ENCODE measurements at regions not wholly inside any gene's neighbourhood (a gene's known extent, or its start where the extent isn't known, plus 50 kb on each side); places are given as distances from the start of the nearest gene placed in this dataset.

DNA sequence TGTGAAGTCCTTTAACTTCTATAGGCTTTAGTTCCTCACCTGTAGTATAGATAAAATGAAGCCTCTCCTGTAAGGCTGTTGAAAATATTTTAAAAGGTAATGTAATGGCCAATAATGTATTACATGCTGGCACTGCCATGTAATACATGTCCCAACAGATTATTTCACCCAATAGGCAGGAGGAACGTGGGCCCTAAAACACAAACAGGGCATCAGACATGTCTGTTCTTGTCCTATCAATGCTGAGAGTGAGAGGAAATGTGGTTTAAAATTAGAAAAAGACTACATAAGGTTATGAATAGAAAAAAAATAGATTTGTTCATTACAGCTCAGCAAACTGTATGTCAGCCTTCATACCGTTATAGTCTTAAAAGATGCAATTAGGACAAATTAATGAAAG, 492.7 kb upstream of the DDX18 start:
- Histone ChIP-seq H4K20me1 (replicated peaks; ENCODE audit: insufficient read depth) (no peaks in the 10 kb centered on the region), H3K79me2 (replicated peaks; ENCODE audit: insufficient read depth) (no peaks in the 10 kb centered on the region), H3K36me3 (ENCODE audit: insufficient read depth) (no peaks in the 10 kb centered on the region), H3F3A (replicated peaks; ENCODE audit: low read depth) (no peaks in the 10 kb centered on the region), H2AFZ (no peak overlapping the region), H3K9me2 (ENCODE audit: insufficient read depth) (no peaks in the 10 kb centered on the region), H3K27me3 (ENCODE audit: insufficient read depth) (no peaks in the 10 kb centered on the region), H3K4me2 (no peak overlapping the region), H3K4me1 (ENCODE audit: insufficient read depth) (no peaks in the 10 kb centered on the region), H3K4me3 (no peak overlapping the region), H3K27ac (ENCODE audit: low read depth) (no peak overlapping the region)
- Mint-ChIP-seq H3K4me1 (peaks cover 7% of the 10 kb centered on the region), H3K4me3 (no peak overlapping the region), H3K27me3 (ENCODE audit: insufficient read depth, low read depth, poor library complexity) (peaks cover 3% of the 10 kb centered on the region), H3K27ac (no peak overlapping the region), H3K36me3 (ENCODE audit: low read depth) (no peaks in the 10 kb centered on the region), H3K9me3 (no peaks in the 10 kb centered on the region)
- DNase-seq (ENCODE audit: low spot score) = no peak
- ATAC-seq = no peak
- no peak for TF ChIP-seq NANOG (IDR thresholded peaks at IDR 0.05; ENCODE audit: borderline replicate concordance)
- TF ChIP-seq ZNF331 (CRISPR knock-in tag; IDR thresholded peaks at IDR 0.05; ENCODE audit: low read depth) = no peak
- no peak for TF ChIP-seq CREB1 (CRISPR knock-in tag; IDR thresholded peaks at IDR 0.05; ENCODE audit: low read depth)
- TF ChIP-seq, protein P1, sequence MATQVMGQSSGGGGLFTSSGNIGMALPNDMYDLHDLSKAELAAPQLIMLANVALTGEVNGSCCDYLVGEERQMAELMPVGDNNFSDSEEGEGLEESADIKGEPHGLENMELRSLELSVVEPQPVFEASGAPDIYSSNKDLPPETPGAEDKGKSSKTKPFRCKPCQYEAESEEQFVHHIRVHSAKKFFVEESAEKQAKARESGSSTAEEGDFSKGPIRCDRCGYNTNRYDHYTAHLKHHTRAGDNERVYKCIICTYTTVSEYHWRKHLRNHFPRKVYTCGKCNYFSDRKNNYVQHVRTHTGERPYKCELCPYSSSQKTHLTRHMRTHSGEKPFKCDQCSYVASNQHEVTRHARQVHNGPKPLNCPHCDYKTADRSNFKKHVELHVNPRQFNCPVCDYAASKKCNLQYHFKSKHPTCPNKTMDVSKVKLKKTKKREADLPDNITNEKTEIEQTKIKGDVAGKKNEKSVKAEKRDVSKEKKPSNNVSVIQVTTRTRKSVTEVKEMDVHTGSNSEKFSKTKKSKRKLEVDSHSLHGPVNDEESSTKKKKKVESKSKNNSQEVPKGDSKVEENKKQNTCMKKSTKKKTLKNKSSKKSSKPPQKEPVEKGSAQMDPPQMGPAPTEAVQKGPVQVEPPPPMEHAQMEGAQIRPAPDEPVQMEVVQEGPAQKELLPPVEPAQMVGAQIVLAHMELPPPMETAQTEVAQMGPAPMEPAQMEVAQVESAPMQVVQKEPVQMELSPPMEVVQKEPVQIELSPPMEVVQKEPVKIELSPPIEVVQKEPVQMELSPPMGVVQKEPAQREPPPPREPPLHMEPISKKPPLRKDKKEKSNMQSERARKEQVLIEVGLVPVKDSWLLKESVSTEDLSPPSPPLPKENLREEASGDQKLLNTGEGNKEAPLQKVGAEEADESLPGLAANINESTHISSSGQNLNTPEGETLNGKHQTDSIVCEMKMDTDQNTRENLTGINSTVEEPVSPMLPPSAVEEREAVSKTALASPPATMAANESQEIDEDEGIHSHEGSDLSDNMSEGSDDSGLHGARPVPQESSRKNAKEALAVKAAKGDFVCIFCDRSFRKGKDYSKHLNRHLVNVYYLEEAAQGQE (IDR thresholded peaks at IDR 0.05; ENCODE audit: unreplicated experiment) = no peak
- no peak for TF ChIP-seq STAT1 (IDR thresholded peaks at IDR 0.05; ENCODE audit: unreplicated experiment)
- TF ChIP-seq EZH2 (IDR thresholded peaks at IDR 0.05; ENCODE audit: low read depth, unreplicated experiment) = no peak
- TF ChIP-seq, protein P2, sequence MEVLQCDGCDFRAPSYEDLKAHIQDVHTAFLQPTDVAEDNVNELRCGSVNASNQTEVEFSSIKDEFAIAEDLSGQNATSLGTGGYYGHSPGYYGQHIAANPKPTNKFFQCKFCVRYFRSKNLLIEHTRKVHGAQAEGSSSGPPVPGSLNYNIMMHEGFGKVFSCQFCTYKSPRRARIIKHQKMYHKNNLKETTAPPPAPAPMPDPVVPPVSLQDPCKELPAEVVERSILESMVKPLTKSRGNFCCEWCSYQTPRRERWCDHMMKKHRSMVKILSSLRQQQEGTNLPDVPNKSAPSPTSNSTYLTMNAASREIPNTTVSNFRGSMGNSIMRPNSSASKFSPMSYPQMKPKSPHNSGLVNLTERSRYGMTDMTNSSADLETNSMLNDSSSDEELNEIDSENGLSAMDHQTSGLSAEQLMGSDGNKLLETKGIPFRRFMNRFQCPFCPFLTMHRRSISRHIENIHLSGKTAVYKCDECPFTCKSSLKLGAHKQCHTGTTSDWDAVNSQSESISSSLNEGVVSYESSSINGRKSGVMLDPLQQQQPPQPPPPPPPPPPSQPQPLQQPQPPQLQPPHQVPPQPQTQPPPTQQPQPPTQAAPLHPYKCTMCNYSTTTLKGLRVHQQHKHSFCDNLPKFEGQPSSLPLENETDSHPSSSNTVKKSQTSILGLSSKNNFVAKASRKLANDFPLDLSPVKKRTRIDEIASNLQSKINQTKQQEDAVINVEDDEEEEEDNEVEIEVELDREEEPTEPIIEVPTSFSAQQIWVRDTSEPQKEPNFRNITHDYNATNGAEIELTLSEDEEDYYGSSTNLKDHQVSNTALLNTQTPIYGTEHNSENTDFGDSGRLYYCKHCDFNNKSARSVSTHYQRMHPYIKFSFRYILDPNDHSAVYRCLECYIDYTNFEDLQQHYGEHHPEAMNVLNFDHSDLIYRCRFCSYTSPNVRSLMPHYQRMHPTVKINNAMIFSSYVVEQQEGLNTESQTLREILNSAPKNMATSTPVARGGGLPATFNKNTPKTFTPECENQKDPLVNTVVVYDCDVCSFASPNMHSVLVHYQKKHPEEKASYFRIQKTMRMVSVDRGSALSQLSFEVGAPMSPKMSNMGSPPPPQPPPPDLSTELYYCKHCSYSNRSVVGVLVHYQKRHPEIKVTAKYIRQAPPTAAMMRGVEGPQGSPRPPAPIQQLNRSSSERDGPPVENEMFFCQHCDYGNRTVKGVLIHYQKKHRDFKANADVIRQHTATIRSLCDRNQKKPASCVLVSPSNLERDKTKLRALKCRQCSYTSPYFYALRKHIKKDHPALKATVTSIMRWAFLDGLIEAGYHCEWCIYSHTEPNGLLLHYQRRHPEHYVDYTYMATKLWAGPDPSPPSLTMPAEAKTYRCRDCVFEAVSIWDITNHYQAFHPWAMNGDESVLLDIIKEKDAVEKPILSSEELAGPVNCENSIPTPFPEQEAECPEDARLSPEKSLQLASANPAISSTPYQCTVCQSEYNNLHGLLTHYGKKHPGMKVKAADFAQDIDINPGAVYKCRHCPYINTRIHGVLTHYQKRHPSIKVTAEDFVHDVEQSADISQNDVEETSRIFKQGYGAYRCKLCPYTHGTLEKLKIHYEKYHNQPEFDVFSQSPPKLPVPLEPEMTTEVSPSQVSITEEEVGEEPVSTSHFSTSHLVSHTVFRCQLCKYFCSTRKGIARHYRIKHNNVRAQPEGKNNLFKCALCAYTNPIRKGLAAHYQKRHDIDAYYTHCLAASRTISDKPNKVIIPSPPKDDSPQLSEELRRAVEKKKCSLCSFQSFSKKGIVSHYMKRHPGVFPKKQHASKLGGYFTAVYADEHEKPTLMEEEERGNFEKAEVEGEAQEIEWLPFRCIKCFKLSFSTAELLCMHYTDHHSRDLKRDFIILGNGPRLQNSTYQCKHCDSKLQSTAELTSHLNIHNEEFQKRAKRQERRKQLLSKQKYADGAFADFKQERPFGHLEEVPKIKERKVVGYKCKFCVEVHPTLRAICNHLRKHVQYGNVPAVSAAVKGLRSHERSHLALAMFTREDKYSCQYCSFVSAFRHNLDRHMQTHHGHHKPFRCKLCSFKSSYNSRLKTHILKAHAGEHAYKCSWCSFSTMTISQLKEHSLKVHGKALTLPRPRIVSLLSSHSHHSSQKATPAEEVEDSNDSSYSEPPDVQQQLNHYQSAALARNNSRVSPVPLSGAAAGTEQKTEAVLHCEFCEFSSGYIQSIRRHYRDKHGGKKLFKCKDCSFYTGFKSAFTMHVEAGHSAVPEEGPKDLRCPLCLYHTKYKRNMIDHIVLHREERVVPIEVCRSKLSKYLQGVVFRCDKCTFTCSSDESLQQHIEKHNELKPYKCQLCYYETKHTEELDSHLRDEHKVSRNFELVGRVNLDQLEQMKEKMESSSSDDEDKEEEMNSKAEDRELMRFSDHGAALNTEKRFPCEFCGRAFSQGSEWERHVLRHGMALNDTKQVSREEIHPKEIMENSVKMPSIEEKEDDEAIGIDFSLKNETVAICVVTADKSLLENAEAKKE (CRISPR knock-in tag; IDR thresholded peaks at IDR 0.05) = no peak
